WTC11 (cell line): ENCODE measurements at regions not wholly inside any gene's neighbourhood (a gene's known extent, or its start where the extent isn't known, plus 50 kb on each side); places are given as distances from the start of the nearest gene placed in this dataset.

Source experiments
- FOXP1 ChIP-seq: sonication (generic); formaldehyde crosslinking; IDR thresholded peaks from 2 replicates; pipeline ENCODE4 v1.8.0; 2022; ENCODE audit warnings: missing genetic modification reagents, mild to moderate bottlenecking, moderate library complexity, borderline replicate concordance
- SMAD3 ChIP-seq: sonication (generic); formaldehyde crosslinking; IDR thresholded peaks from 2 replicates; pipeline ENCODE4 v1.8.0; 2022; ENCODE audit warnings: missing genetic modification reagents, mild to moderate bottlenecking, borderline replicate concordance
- TCF7 ChIP-seq: sonication (generic); formaldehyde crosslinking; IDR thresholded peaks from 2 replicates; pipeline ENCODE4 v1.8.0; 2022; ENCODE audit warnings: mild to moderate bottlenecking, low read depth, missing genetic modification reagents, moderate library complexity
- TF ChIP-seq, protein P1 (sequence below): sonication (generic); formaldehyde crosslinking; IDR thresholded peaks from 2 replicates; pipeline ENCODE4 v1.8.0; 2022; ENCODE audit warnings: missing genetic modification reagents
- TF ChIP-seq, protein P2 (sequence below): fragments of 200-600 bp; IDR thresholded peaks from 2 replicates; pipeline ENCODE4 v1.8.0; 2022; ENCODE audit warnings: antibody characterized with exemption

DNA sequence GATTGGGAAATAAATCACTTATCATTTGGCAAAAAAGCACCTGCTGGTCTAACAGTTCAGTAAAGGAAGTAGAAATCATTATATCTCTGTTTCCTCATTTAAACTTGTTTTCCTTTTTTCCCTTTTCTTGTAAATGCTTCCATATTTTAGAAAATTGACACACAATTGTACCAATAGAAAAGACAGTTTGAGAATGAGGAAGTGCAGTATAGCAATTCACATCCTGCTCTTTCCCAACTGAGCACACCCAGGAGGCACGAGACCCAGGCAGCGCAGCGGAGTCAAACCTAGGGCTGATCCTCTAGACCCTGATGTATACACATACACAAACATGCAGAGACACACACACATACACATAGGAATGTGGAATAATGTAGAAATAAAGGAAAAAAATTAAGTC, 74.8 kb upstream of the PACRGL start:
- TF ChIP-seq TCF7 (CRISPR knock-in tag) (no peak), FOXP1 (CRISPR knock-in tag) (no peak), SMAD3 (CRISPR knock-in tag) (no peak)
- TF ChIP-seq, protein P1, sequence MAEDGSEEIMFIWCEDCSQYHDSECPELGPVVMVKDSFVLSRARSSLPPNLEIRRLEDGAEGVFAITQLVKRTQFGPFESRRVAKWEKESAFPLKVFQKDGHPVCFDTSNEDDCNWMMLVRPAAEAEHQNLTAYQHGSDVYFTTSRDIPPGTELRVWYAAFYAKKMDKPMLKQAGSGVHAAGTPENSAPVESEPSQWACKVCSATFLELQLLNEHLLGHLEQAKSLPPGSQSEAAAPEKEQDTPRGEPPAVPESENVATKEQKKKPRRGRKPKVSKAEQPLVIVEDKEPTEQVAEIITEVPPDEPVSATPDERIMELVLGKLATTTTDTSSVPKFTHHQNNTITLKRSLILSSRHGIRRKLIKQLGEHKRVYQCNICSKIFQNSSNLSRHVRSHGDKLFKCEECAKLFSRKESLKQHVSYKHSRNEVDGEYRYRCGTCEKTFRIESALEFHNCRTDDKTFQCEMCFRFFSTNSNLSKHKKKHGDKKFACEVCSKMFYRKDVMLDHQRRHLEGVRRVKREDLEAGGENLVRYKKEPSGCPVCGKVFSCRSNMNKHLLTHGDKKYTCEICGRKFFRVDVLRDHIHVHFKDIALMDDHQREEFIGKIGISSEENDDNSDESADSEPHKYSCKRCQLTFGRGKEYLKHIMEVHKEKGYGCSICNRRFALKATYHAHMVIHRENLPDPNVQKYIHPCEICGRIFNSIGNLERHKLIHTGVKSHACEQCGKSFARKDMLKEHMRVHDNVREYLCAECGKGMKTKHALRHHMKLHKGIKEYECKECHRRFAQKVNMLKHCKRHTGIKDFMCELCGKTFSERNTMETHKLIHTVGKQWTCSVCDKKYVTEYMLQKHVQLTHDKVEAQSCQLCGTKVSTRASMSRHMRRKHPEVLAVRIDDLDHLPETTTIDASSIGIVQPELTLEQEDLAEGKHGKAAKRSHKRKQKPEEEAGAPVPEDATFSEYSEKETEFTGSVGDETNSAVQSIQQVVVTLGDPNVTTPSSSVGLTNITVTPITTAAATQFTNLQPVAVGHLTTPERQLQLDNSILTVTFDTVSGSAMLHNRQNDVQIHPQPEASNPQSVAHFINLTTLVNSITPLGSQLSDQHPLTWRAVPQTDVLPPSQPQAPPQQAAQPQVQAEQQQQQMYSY, result no peak
- TF ChIP-seq, protein P2, sequence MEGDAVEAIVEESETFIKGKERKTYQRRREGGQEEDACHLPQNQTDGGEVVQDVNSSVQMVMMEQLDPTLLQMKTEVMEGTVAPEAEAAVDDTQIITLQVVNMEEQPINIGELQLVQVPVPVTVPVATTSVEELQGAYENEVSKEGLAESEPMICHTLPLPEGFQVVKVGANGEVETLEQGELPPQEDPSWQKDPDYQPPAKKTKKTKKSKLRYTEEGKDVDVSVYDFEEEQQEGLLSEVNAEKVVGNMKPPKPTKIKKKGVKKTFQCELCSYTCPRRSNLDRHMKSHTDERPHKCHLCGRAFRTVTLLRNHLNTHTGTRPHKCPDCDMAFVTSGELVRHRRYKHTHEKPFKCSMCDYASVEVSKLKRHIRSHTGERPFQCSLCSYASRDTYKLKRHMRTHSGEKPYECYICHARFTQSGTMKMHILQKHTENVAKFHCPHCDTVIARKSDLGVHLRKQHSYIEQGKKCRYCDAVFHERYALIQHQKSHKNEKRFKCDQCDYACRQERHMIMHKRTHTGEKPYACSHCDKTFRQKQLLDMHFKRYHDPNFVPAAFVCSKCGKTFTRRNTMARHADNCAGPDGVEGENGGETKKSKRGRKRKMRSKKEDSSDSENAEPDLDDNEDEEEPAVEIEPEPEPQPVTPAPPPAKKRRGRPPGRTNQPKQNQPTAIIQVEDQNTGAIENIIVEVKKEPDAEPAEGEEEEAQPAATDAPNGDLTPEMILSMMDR, result no peak
